K562 (cell line): ENCODE measurements at regions not wholly inside any gene's neighbourhood (a gene's known extent, or its start where the extent isn't known, plus 50 kb on each side); places are given as distances from the start of the nearest gene placed in this dataset.

Experiments
- ATAC-seq: fragments of 200-7000 bp; cut with Tn5 transposase; 3 replicates; pipeline ENCODE4 v1.9.1; 2020; ENCODE audit warnings: moderate library complexity
- BruUV-seq: library from RNA; stranded (reverse); fragments of 400-500 nt; replicated peaks from 2 replicates; lab custom pipeline; 2021; lab: Mats Ljungman, UMichigan
- CTCF ChIA-PET: fragments of 300-600 bp; formaldehyde crosslinking; extraction: SDS; loops from one replicate; lab custom pipeline; 2021; ENCODE audit warnings: low intra/inter-chr PET ratio; lab: Yijun Ruan, JAX
- POLR2A ChIA-PET: fragments of 300-600, 350-650 bp; sonication (Branson Sonifier 250); formaldehyde crosslinking; extraction: SDS; loops from one replicate; lab custom pipeline; 2021; ENCODE audit warnings: antibody characterized with exemption, inconsistent platforms; lab: Yijun Ruan, JAX
- DNase-seq, 4 experiments: peaks; one replicate each; pipeline versions ENCODE4 v3.0.0 to v3.0.0-alpha.2; 2011 to 2018; ENCODE audit warnings: low spot score in 3 of 4, mixed read lengths in 3 of 4; ENCODE audit errors: extremely low read depth in 1 of 4
- FAIRE-seq: peaks from 2 replicates; lab custom pipeline; 2011; peaks lifted over from hg19 to GRCh38; lab: Jason Lieb, UNC
- H2AFZ ChIP-seq: 2 replicates; pipeline ENCODE4 v1.6.0; 2011; ENCODE audit warnings: low read depth, low read length, control low read depth, inconsistent platforms
- H3K27ac ChIP-seq: fragments of 200-600 bp; 3 replicates; pipeline ENCODE4 v1.8.0; 2011; ENCODE audit warnings: low read depth, mild to moderate bottlenecking, control low read depth, inconsistent platforms, low read length, moderate library complexity, mixed read lengths; ENCODE audit errors: extremely low read depth
- H3K27me3 ChIP-seq, 2 experiments: fragments of 300-600 bp in 1 of 2; 2 replicates in 1 of 2; 3 replicates in 1 of 2; pipeline versions ENCODE4 v1.6.0 to v1.8.0; 2011; ENCODE audit warnings: inconsistent platforms in 2 of 2, low read length in 2 of 2, mild to moderate bottlenecking in 1 of 2, mixed read lengths in 1 of 2, moderate library complexity in 1 of 2; ENCODE audit not compliant: control insufficient read depth in 2 of 2, insufficient read depth in 2 of 2
- H3K36me3 ChIP-seq: fragments of 300-600 bp; 3 replicates; pipeline ENCODE4 v1.8.0; 2011; ENCODE audit warnings: mild to moderate bottlenecking, low read length, inconsistent platforms; ENCODE audit not compliant: control insufficient read depth, insufficient read depth
- H3K4me1 ChIP-seq, 2 experiments: fragments of 200-600 bp in 1 of 2; replicated peaks in 1 of 2; 2 replicates in 1 of 2; 3 replicates in 1 of 2; pipeline versions ENCODE4 v1.5.1 to v1.8.0; 2011; ENCODE audit warnings: inconsistent platforms in 2 of 2, low read length in 2 of 2, mild to moderate bottlenecking in 1 of 2, mixed read lengths in 1 of 2, moderate library complexity in 1 of 2; ENCODE audit not compliant: control insufficient read depth in 2 of 2, insufficient read depth in 2 of 2
- H3K4me2 ChIP-seq: 2 replicates; pipeline ENCODE4 v1.6.1; 2011; ENCODE audit warnings: low read length, control low read depth, inconsistent platforms, mixed read lengths; ENCODE audit not compliant: insufficient read depth
- H3K4me3 ChIP-seq: fragments of 200-600 bp; sonication (generic), shearing (Covaris generic); 2 replicates; pipeline ENCODE4 v1.5.1; 2016; ENCODE audit warnings: control low read depth, inconsistent platforms
- H3K79me2 ChIP-seq: fragments of 200-600 bp; 3 replicates; pipeline ENCODE4 v1.8.0; 2011; ENCODE audit warnings: low read length, inconsistent platforms; ENCODE audit not compliant: control insufficient read depth, insufficient read depth
- H3K9ac ChIP-seq, 2 experiments: 2 replicates each; pipeline versions ENCODE4 v1.6.0 to v1.6.1; 2011; ENCODE audit warnings: low read depth in 2 of 2, low read length in 2 of 2, control low read depth in 1 of 2, inconsistent platforms in 1 of 2, mild to moderate bottlenecking in 1 of 2, mixed read lengths in 1 of 2; ENCODE audit not compliant: insufficient read depth in 1 of 2
- H3K9me1 ChIP-seq: one replicate; pipeline ENCODE4 v1.6.0; 2011; ENCODE audit warnings: inconsistent platforms, mild to moderate bottlenecking, low read length, moderate library complexity; ENCODE audit not compliant: control insufficient read depth, insufficient read depth
- H3K9me3 ChIP-seq: replicated peaks from 2 replicates; pipeline ENCODE4 v1.5.1; 2011; ENCODE audit warnings: low read depth, low read length, inconsistent platforms; ENCODE audit not compliant: control insufficient read depth, insufficient read depth
- H4K20me1 ChIP-seq: replicated peaks from 2 replicates; pipeline ENCODE4 v1.6.1; 2011; ENCODE audit warnings: low read length, inconsistent platforms, mixed read lengths; ENCODE audit not compliant: control insufficient read depth, insufficient read depth
- AFF4 ChIP-seq: sonication (generic); formaldehyde crosslinking; IDR thresholded peaks from 2 replicates; pipeline ENCODE4 v1.8.0; 2023; ENCODE audit warnings: mild to moderate bottlenecking, missing genetic modification reagents
- PBX2 ChIP-seq, 2 experiments: IDR thresholded peaks in 1 of 2; conservative IDR thresholded peaks in 1 of 2; 2 replicates each; pipeline ENCODE4 v1.6.1; 2016; ENCODE audit warnings: low read depth in 2 of 2, mild to moderate bottlenecking in 1 of 2, missing compliant biosample characterization in 1 of 2, missing genetic modification characterization in 1 of 2, moderate library complexity in 1 of 2
- TOE1 ChIP-seq, 2 experiments: fragments of 450-650 bp in 1 of 2; sonication (generic) in 1 of 2; formaldehyde crosslinking in 1 of 2; IDR thresholded peaks; 2 replicates each; pipeline versions ENCODE4 v1.7.1 to v1.8.0; 2016 to 2022; ENCODE audit warnings: borderline replicate concordance in 2 of 2, mild to moderate bottlenecking in 2 of 2, antibody characterized with exemption in 1 of 2, inconsistent platforms in 1 of 2, low read depth in 1 of 2, missing genetic modification reagents in 1 of 2, moderate library complexity in 1 of 2
- WGBS: fragments of 100-300 bp; shearing (Covaris generic); methylation state at CpG from one replicate; pipeline ENCODE4 v1.1.6; 2016; ENCODE audit warnings: low coverage, mixed read lengths; ENCODE audit not compliant: insufficient coverage; ENCODE audit errors: missing lambda C conversion rate; 5-methylcytosine and 5-hydroxymethylcytosine counted together
- in situ Hi-C: fragments of 300-500 bp; cut with MboI; formaldehyde crosslinking; loops from 4 replicates; pipeline ENCODE4 v1.15.0; 2018; ENCODE audit warnings: inconsistent platforms, mixed read lengths
- intact Hi-C: fragments of 100-400 bp; cut with micrococcal nuclease; formaldehyde crosslinking; loops from 2 replicates; pipeline ENCODE4 v1.14.2; 2022

DNA sequence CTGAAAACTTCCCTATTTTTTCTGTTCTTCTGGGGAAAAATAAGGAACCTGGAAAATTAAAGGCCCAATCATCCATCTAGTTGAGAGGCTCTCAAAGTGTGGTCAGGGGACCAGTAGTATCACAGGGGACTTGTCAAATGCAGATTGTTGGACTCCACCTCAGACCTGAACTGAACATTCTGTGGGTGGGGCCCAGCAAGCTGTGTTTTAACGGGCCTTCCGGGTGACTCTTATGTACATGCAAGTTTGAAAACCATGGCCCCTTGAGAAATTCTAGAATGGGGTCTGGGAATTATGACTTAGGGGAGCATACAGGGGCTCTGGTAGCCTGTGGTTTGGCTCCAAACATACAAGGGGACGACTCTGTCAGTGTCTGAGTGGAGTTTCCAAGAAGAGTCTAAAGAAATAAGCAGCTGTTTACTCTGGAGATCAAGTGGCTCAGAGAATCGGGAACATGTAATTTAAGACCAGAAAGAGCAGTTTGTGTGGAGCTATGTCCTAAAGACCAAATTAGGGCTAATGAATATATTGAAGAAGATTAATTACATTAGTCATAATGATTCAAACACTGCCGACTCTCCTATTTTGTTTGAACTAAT, 177.4 kb downstream of the SLC28A3 start:
- 2% methylated on average over 5 of the region's 5 CpGs for WGBS
- Histone ChIP-seq H3K4me2 (no peak overlapping the region), H3K79me2 (no peaks in the 10 kb centered on the region), H3K9ac (no peak overlapping the region), H3K4me3 (no peak overlapping the region), H3K9me1 (no peaks in the 10 kb centered on the region), H3K4me1 (no peaks in the 10 kb centered on the region), H3K27me3 (peaks cover 0 to 6% of the 10 kb centered on the region in 2 experiments; a peak in 1 of 5 replicates), H3K9me3 (no peaks in the 10 kb centered on the region), H3K27ac (no peak overlapping the region), H2AFZ (0 out of 2 replicates have a peak overlapping the region, but pooled peaks have one; percentile 40), H4K20me1 (no peaks in the 10 kb centered on the region), H3K36me3 (no peaks in the 10 kb centered on the region)
- no TSS peak for BruUV-seq
- TF ChIP-seq PBX2 (CRISPR knock-in tag; IDR thresholded peaks at IDR 0.05; ENCODE audit: low read depth), result no peak
- no peak for TF ChIP-seq PBX2 (tag; conservative IDR thresholded peaks at IDR 0.05; ENCODE audit: low read depth)
- TF ChIP-seq AFF4 (CRISPR knock-in tag), result no peak
- TF ChIP-seq TOE1 (IDR thresholded peaks at IDR 0.05; ENCODE audit: borderline replicate concordance), result no peak
- TF ChIP-seq TOE1 (CRISPR knock-in tag; IDR thresholded peaks at IDR 0.05; ENCODE audit: borderline replicate concordance, low read depth), result no peak
- in situ Hi-C loops, result no loop called here
- no peak for ATAC-seq
- FAIRE-seq, result no peak
- POLR2A ChIA-PET, result interaction anchor here (1.0 kb wide), 1 partner anchor 19 kb away, joined by 3 read pairs; no protein-coding TSS in a partner anchor
- CTCF ChIA-PET, result no interaction called here
- intact Hi-C loops, result loop anchor here (10.0 kb wide), 1 partner anchor 152 kb away; no protein-coding TSS in a partner anchor
- DNase-seq, result peak in 1 of 4 experiments; percentile 6
